ENCODE measurements at regions not wholly inside any gene's neighbourhood (a gene's known extent, or its start where the extent isn't known, plus 50 kb on each side); places are given as distances from the start of the nearest gene placed in this dataset.

- no peak for DNase-seq (ENCODE audit: low spot score)
Observed at GRCh38 chr5:124839371-124839998, 93.0 kb upstream of the ZNF608 start.

- DNase-seq (ENCODE audit: low spot score) = no peak
Observed at GRCh38 chr5:124841829-124842712, 95.6 kb upstream of the ZNF608 start.

GRCh38 chr5:124842725-124843595, 96.5 kb upstream of the ZNF608 start:
- no peak for DNase-seq (ENCODE audit: low spot score)

GRCh38 chr5:124843596-124843899, 97.1 kb upstream of the ZNF608 start:
- DNase-seq (ENCODE audit: low spot score) = no peak

- no peak for DNase-seq (ENCODE audit: low spot score)
Observed at GRCh38 chr5:124844371-124844920, 98.0 kb upstream of the ZNF608 start.

GRCh38 chr5:124847907-124848306, 101.5 kb upstream of the ZNF608 start:
- no peak for DNase-seq (ENCODE audit: low spot score)

GRCh38 chr5:124849774-124850173, 103.3 kb upstream of the ZNF608 start:
- DNase-seq (ENCODE audit: low spot score) = no peak

GRCh38 chr5:124856726-124857125, 110.3 kb upstream of the ZNF608 start:
- no peak for DNase-seq (ENCODE audit: low spot score)

- DNase-seq (ENCODE audit: low spot score) = no peak
Observed at GRCh38 chr5:124858612-124859011, 112.2 kb upstream of the ZNF608 start.

- no peak for DNase-seq (ENCODE audit: low spot score)
Observed at GRCh38 chr5:124859027-124859426, 112.6 kb upstream of the ZNF608 start.

- no peak for DNase-seq (ENCODE audit: low spot score)
Observed at GRCh38 chr5:124859556-124860290, 113.3 kb upstream of the ZNF608 start.

GRCh38 chr5:124860291-124860655, 113.8 kb upstream of the ZNF608 start:
- DNase-seq (ENCODE audit: low spot score) = no peak

- DNase-seq (ENCODE audit: low spot score) = no peak
Observed at GRCh38 chr5:124865066-124865465, 118.6 kb upstream of the ZNF608 start.

GRCh38 chr5:124865603-124866354, 119.3 kb upstream of the ZNF608 start:
- no peak for DNase-seq (ENCODE audit: low spot score)

- DNase-seq (ENCODE audit: low spot score) = no peak
Observed at GRCh38 chr5:124866355-124867136, 120.1 kb upstream of the ZNF608 start.

- DNase-seq (ENCODE audit: low spot score) = no peak
Observed at GRCh38 chr5:124867137-124867704, 120.8 kb upstream of the ZNF608 start.

GRCh38 chr5:124868676-124869075, 122.2 kb upstream of the ZNF608 start:
- DNase-seq (ENCODE audit: low spot score) = no peak

GRCh38 chr5:124869426-124870033, 123.1 kb upstream of the ZNF608 start:
- no peak for DNase-seq (ENCODE audit: low spot score)

GRCh38 chr5:124870070-124870469, 123.6 kb upstream of the ZNF608 start:
- DNase-seq (ENCODE audit: low spot score) = no peak
